ENCODE measurements at regions not wholly inside any gene's neighbourhood (a gene's known extent, or its start where the extent isn't known, plus 50 kb on each side); places are given as distances from the start of the nearest gene placed in this dataset.

GRCh38 chr5:121658221-121658620 is 193.5 kb upstream of the FTMT start:
- TF ChIP-seq CTCF (IDR thresholded peaks at IDR 0.05; ENCODE audit: borderline replicate concordance, extremely low read depth, low read length, poor library complexity, severe bottlenecking) (no peak), EZH2 (IDR thresholded peaks at IDR 0.05; ENCODE audit: borderline replicate concordance, low read depth, low read length, severe bottlenecking) (no peak)
